ENCODE measurements at regions not wholly inside any gene's neighbourhood (a gene's known extent, or its start where the extent isn't known, plus 50 kb on each side); places are given as distances from the start of the nearest gene placed in this dataset.
A peak's percentile ranks its signal among the peaks of the same experiment; 100 is the strongest.

DNA sequence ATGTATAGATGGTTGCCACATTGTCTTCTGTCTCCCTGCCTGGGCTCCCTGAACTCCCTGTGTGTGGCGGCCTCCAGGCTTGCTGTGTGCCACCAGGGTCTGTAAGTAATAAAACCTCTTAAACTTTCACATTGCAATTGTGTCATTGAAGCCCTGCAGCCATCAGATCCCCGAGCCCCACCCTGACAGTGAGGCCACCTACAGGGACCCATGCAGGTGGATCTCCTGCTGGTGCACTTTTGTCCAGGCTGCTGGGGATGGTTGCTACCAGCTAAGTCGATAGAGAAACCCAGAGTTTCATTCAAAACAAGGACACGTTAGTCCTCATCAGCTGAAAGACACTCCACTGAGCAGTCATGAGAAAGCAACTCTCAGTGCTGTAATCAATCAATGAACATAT is 133.6 kb upstream of the PRICKLE2 start:
- no peak for DNase-seq (ENCODE audit: extremely low spot score)
- CTCF ChIA-PET: no interaction called here
- POLR2A ChIA-PET: no interaction called here
- no peak for TF ChIP-seq FOXK2 (IDR thresholded peaks at IDR 0.05)
- TF ChIP-seq TARDBP (IDR thresholded peaks at IDR 0.05): no peak
- no peak for TF ChIP-seq HDGF (IDR thresholded peaks at IDR 0.05; ENCODE audit: borderline replicate concordance)
- TF ChIP-seq, protein P1, sequence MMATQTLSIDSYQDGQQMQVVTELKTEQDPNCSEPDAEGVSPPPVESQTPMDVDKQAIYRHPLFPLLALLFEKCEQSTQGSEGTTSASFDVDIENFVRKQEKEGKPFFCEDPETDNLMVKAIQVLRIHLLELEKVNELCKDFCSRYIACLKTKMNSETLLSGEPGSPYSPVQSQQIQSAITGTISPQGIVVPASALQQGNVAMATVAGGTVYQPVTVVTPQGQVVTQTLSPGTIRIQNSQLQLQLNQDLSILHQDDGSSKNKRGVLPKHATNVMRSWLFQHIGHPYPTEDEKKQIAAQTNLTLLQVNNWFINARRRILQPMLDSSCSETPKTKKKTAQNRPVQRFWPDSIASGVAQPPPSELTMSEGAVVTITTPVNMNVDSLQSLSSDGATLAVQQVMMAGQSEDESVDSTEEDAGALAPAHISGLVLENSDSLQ (IDR thresholded peaks at IDR 0.05): 0 out of 2 replicates have a peak, but pooled peaks have one; percentile 6

- DNase-seq (ENCODE audit: extremely low spot score): no peak
- ChIA-PET POLR2A (no interaction called here), CTCF (no interaction called here)
- TF ChIP-seq ELF4 (IDR thresholded peaks at IDR 0.05) (no peak), HDGF (IDR thresholded peaks at IDR 0.05; ENCODE audit: borderline replicate concordance) (no peak), FOXK2 (IDR thresholded peaks at IDR 0.05) (no peak)
Observed at GRCh38 chr3:64358176-64358575, 132.9 kb upstream of the PRICKLE2 start.

- DNase-seq (ENCODE audit: extremely low spot score): no peak
- TF ChIP-seq LEF1 (IDR thresholded peaks at IDR 0.05; ENCODE audit: borderline replicate concordance): no peak
- TF ChIP-seq SP1 (IDR thresholded peaks at IDR 0.05): no peak
- no peak for TF ChIP-seq ELF4 (IDR thresholded peaks at IDR 0.05)
- no peak for TF ChIP-seq FOXA1 (IDR thresholded peaks at IDR 0.05)
- TF ChIP-seq L3MBTL2 (conservative IDR thresholded peaks at IDR 0.05): no peak
- no peak for TF ChIP-seq BHLHE40 (IDR thresholded peaks at IDR 0.05; ENCODE audit: borderline replicate concordance)
- no peak for TF ChIP-seq FOXK2 (IDR thresholded peaks at IDR 0.05)
- TF ChIP-seq FOXM1 (IDR thresholded peaks at IDR 0.05; ENCODE audit: borderline replicate concordance): no peak
- TF ChIP-seq ZNF384 (IDR thresholded peaks at IDR 0.05): no peak
- TF ChIP-seq ARNT (IDR thresholded peaks at IDR 0.05): no peak
- TF ChIP-seq HDGF (IDR thresholded peaks at IDR 0.05; ENCODE audit: borderline replicate concordance): no peak
- TF ChIP-seq NFRKB (IDR thresholded peaks at IDR 0.05): no peak
- TF ChIP-seq TARDBP (IDR thresholded peaks at IDR 0.05): no peak
- TF ChIP-seq, protein P1 (IDR thresholded peaks at IDR 0.05): no peak
- TF ChIP-seq SUZ12 (IDR thresholded peaks at IDR 0.05): no peak
- CTCF ChIA-PET: no interaction called here
- POLR2A ChIA-PET: no interaction called here
Observed at GRCh38 chr3:64357481-64357880, 132.2 kb upstream of the PRICKLE2 start.

DNA sequence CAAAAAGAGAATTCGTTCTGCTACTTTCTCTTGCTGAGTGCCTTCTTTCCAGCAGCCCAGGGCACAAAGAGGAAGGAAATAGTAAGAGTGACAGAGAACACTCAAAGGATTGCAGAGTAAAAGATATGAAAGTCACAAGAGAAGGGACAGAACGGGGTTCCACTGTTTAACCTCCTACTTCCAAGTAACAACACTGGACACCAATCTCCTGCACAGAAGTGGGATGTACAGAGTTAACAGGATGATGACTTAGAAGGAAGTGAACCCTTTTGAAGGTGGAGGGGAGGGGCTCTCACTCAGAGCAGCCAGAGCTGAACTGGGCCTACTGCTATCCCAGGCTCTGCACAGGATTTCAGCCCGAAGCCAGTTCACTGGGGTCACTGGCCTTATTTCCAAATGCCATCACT is 130.1 kb upstream of the PRICKLE2 start:
- ChIA-PET POLR2A (no interaction called here), CTCF (no interaction called here)
- DNase-seq (ENCODE audit: extremely low spot score): no peak
- no peak for TF ChIP-seq ELF4 (IDR thresholded peaks at IDR 0.05)
- no peak for TF ChIP-seq LEF1 (IDR thresholded peaks at IDR 0.05; ENCODE audit: borderline replicate concordance)
- TF ChIP-seq FOXK2 (IDR thresholded peaks at IDR 0.05): no peak
- TF ChIP-seq CTBP1 (IDR thresholded peaks at IDR 0.05; ENCODE audit: borderline replicate concordance): no peak
- no peak for TF ChIP-seq BHLHE40 (IDR thresholded peaks at IDR 0.05; ENCODE audit: borderline replicate concordance)
- TF ChIP-seq ZNF384 (IDR thresholded peaks at IDR 0.05): no peak
- no peak for TF ChIP-seq TARDBP (IDR thresholded peaks at IDR 0.05)
- no peak for TF ChIP-seq SUZ12 (IDR thresholded peaks at IDR 0.05)
- no peak for TF ChIP-seq SP1 (IDR thresholded peaks at IDR 0.05)
- TF ChIP-seq, protein P1 (IDR thresholded peaks at IDR 0.05): no peak
- no peak for TF ChIP-seq HDGF (IDR thresholded peaks at IDR 0.05; ENCODE audit: borderline replicate concordance)
- no peak for TF ChIP-seq L3MBTL2 (conservative IDR thresholded peaks at IDR 0.05)

DNA sequence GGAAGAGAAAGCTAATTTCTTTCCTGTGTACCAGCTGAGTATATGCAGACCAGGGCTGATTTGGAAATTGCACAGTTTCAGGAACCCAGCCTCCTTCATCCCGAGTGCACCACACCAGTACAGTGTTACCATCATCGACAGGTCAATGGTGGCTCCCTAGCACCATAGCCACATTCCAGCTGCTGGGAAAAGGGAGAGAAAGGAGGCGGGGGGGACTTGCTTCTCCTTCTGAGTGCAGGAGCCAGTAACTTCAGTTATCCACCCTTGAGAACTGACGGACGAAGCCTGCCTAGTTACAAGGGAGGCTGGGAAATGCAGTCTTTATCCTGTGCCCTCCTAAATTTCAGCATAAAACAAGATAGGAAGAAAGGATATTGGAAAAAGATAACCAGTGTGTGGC is 129.7 kb upstream of the PRICKLE2 start:
- POLR2A ChIA-PET: no interaction called here
- TF ChIP-seq CTBP1 (IDR thresholded peaks at IDR 0.05; ENCODE audit: borderline replicate concordance): no peak
- TF ChIP-seq FOXA1 (IDR thresholded peaks at IDR 0.05): no peak
- TF ChIP-seq ARNT (IDR thresholded peaks at IDR 0.05): no peak
- no peak for TF ChIP-seq SUZ12 (IDR thresholded peaks at IDR 0.05)
- no peak for TF ChIP-seq NFRKB (IDR thresholded peaks at IDR 0.05)
- CTCF ChIA-PET: no interaction called here
- no peak for DNase-seq (ENCODE audit: extremely low spot score)

DNA sequence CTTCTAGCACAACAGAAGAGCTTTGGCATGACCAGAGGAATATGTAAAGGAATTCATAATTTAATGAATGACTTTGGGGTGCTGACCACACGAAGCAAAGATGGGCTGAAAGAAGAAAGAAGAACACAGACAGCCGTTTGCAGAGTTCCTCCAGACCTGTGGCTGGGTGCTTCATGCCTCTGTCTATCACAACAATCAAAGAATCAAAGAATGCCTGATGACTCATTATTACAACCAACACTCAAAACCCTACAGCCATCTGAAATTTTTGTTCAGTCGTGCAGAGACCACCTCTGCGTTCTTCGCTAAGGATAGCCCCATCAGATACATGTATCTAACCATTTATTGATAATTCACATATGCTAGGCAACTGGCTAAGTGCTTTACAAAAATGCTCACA is 129.0 kb upstream of the PRICKLE2 start:
- POLR2A ChIA-PET: no interaction called here
- TF ChIP-seq ZNF384 (IDR thresholded peaks at IDR 0.05): no peak
- TF ChIP-seq FOXM1 (IDR thresholded peaks at IDR 0.05; ENCODE audit: borderline replicate concordance): no peak
- no peak for TF ChIP-seq BHLHE40 (IDR thresholded peaks at IDR 0.05; ENCODE audit: borderline replicate concordance)
- TF ChIP-seq HDGF (IDR thresholded peaks at IDR 0.05; ENCODE audit: borderline replicate concordance): no peak
- no peak for TF ChIP-seq ELF4 (IDR thresholded peaks at IDR 0.05)
- no peak for TF ChIP-seq ARNT (IDR thresholded peaks at IDR 0.05)
- TF ChIP-seq, protein P1 (IDR thresholded peaks at IDR 0.05): no peak
- no peak for TF ChIP-seq SUZ12 (IDR thresholded peaks at IDR 0.05)
- no peak for TF ChIP-seq L3MBTL2 (conservative IDR thresholded peaks at IDR 0.05)
- TF ChIP-seq LEF1 (IDR thresholded peaks at IDR 0.05; ENCODE audit: borderline replicate concordance): no peak
- no peak for TF ChIP-seq TARDBP (IDR thresholded peaks at IDR 0.05)
- DNase-seq (ENCODE audit: extremely low spot score): no peak

DNA sequence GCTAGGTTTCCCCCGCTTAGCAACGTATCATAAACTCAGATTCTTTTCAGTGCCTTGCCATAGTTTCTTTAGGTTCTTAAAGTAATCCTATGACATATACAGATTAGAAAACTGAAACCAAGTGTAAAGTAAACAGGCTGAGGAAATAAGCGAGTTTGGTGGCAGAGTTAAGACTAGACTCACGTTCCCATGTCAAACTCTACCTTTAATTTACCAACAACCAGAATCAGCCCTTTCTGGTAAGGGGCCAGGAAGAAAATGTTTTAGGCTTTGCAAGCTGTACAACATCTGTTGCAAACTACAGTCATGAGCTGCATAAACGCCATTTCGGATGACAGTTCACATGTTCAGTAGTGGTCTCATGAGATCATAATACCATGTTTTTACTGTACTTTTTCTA is 128.0 kb upstream of the PRICKLE2 start:
- CTCF ChIA-PET: no interaction called here
- TF ChIP-seq L3MBTL2 (conservative IDR thresholded peaks at IDR 0.05) (no peak), NFRKB (IDR thresholded peaks at IDR 0.05) (no peak), ELF4 (IDR thresholded peaks at IDR 0.05) (no peak), TARDBP (IDR thresholded peaks at IDR 0.05) (no peak)
- DNase-seq (ENCODE audit: extremely low spot score): no peak
- POLR2A ChIA-PET: no interaction called here

More for the DNA sequence above, 129.0 kb upstream of the PRICKLE2 start:
- CTCF ChIA-PET: no interaction called here
